Stimulated activated CD4-positive, alpha-beta T cell treated with anti-CD3 and anti-CD28 coated beads, Interleukin-1b, Interleukin-23, amount 100 ng/mL, for 48 hours (primary cell): ENCODE measurements at regions not wholly inside any gene's neighbourhood (a gene's known extent, or its start where the extent isn't known, plus 50 kb on each side); places are given as distances from the start of the nearest gene placed in this dataset.

ENCODE experiments used
- DNase-seq: peaks from one replicate; pipeline ENCODE4 v3.0.0-alpha.2; 2020

GRCh38 chr7:25399000-25399750 is 170.9 kb upstream of the NPVF start:
- DNase-seq = no peak

GRCh38 chr7:25402532-25402931 is 174.2 kb upstream of the NPVF start:
- DNase-seq = no peak

DNA sequence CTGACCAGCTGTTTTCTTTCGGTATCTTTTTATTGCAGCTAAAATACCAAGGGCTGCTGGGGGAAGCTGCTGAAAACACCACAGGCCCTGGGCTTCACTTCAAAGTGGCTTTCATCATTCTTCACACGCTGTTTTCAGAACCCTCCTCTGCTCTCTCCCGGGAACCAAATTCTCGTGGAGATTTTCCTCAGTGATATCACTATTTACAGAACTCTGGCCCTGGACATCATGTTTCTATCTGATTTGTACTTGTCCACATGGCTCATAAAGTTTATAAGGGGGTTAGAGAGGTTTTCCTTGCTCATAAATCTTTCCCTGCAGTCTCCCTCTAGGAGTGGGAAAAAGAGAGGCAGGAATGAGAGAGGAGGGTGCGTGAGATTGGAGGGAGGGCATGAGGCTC is 177.4 kb upstream of the NPVF start:
- no peak for DNase-seq

- DNase-seq = no peak
Observed at GRCh38 chr7:25407053-25407452, 178.8 kb upstream of the NPVF start.

DNA sequence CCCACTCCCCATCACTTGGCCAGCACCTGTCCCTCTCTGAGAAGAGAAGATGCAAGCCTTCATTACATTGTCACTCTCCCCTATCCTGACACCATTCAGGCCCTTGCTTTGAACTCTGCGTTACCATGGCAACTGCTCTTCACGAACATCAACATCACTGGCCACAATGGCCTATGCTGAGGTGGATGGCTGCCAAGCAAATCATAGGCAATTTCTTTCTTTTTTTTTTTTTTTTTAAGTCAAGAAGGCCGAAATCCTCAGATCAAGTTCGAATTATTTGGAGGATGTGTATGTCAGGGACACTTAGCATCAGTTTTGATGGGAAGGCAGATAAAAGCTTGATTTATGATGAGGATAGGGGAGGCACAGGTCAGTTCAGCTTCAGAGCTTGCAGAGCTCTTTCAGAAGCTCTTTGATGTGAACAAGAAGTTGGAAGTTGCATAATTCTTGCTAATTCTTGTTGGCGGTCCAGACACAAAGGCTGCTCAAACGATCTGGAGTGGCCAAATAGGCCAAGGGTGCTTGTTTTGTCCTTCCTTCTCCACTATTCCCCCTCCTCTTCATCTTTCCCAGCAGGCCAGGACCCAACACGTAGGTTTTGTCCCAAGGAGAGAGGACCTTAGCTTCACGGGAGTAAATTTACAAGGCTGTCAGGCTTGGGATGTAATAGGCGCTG is 179.9 kb upstream of the NPVF start:
- no peak for DNase-seq

DNA sequence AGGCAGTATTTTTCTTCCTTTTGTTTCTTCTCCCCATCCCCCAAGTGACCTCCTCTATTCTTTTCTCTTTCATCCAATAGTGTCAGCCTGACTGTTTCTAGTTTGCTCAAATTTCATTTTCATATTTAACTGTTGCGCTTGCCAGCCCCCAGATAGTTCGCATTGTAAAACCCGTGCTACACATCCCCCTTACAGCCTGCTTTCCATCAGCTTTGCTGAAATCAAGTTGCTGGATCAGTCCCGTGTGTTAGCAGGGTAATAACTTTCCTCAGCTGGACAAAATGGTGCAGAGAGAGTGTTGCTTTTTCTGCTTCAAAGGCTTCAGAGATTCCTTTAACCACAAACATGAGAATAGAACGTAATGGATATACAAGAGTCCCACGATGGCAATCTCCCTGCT is 180.6 kb upstream of the NPVF start:
- no peak for DNase-seq

DNA sequence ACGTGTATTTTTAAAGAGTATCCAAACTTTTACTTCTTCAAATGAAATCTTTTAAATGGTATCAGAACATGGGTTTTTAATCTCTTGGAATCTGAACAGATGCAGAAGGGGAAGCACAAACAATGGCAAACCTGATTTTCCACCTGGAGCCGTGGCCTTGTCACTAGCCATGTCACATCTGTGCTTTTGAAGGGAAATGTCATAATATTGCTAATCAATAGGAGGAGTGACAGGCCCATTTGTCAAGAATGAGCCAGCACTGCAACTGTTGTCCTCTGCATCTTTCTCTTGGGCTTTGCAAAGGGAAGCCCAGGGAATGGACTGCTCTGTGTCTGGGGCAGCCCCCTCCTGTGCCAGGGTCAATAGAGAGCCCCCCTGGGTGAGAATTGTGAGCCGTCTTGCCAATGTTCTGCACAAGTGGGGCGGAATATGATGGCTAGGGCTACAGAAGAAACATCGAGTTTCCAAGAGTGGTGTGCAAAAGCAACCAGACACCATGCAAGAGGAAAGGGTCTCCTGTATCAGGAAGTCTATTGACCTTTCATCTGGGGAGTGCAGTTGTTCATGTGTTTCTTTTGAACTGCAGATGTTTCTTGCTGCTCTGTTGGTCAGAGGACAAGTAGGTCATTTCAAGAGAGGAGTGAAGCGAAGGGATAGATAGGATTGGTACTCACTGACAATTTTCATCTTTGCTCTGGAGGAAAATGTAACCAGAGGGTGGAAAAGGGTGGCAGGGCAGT is 181.8 kb upstream of the NPVF start:
- no peak for DNase-seq

- DNase-seq = no peak
Observed at GRCh38 chr7:25420771-25421170, 192.5 kb upstream of the NPVF start.

DNA sequence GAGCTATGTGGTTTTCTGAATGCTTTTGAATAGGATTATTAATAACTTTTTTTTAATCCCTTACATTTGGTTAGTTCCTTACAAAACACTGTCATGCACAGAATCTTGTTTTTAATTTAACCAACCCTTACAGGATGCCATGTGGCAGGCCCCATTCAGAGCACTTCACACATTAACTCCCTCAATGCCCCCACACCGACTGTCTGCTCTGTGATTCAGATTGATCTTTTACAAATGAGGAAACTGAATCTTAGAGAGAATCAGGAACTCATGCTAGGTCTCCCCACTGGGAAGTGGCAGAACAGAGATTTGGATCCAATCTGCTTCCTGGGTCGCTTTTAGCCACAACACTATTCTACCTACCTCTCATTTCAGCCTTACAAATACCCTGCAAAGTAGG is 195.8 kb upstream of the NPVF start:
- no peak for DNase-seq

DNA sequence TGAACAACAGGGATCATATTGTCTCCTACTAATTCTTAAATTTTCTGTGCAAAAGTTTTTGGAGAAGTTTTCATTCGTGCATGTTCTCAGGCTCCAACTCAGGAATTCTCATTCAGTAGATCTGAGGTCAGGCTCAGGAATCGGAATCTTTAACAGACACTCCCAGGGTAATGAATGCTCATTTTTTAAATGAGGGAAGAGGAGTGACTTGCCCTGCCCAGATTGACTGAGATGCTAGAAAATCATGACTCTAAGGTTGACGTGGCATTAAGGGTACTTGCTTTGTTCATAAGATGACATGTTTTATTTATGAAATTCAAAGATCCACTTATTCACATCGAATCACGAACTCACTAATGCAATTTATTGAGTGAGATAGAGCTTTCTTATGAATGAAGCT is 196.6 kb upstream of the NPVF start:
- DNase-seq = no peak

DNA sequence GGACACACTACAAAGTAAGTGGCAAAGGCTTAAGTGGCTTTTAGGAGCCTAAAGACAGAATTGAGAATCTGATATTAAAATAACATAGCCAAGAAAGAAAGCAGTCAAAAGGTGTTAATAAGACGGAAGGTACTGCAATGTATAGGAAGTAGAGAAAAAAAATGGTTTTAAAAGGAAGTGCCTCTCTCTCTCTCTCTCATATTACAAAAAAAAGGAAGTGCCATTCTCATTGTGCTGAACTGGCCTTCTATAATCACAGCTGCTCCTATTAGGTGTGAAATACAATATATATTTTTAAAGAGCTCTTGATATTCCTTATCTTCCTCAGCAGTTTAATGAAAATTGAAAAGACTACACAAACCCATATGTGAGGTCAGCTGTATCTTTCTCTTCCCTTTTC is 199.4 kb upstream of the NPVF start:
- DNase-seq = no peak

GRCh38 chr7:25429731-25430130 is 201.4 kb upstream of the NPVF start:
- no peak for DNase-seq

DNA sequence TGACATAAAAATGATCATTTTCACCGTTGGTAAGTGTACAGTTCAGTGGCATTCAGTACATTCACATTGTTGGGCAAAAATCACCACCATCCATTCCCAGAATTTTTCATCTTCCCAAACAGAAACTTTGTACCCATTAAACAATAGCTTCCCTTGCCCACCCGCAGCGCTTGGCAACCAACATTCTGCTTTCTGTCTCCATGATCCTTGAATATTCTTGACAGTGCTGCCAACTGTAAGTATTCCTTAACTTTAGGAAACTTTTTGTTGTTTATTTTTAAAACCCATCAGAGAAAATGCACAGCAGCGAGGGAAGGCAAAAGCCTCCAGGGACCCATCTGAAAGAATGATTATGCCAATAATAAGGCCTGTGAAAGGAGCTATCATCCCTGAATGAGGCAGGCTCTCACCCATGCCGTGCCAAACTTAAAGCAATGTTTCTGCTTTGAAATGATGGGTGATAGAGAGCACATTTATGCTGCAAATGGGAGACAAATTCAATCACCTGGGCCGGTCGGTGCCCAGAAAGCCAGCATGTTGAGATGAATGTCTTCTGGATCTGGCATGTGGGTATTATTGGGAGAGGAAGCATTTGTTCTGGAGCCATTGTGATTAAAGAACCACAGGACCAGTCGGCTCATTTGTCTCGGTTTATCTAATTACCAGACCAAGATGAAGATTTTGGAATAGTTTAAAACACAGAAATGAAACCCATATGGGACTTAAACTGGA is 202.1 kb upstream of the NPVF start:
- DNase-seq = no peak

- DNase-seq = no peak
Observed at GRCh38 chr7:25431956-25432450, 203.7 kb upstream of the NPVF start.

DNA sequence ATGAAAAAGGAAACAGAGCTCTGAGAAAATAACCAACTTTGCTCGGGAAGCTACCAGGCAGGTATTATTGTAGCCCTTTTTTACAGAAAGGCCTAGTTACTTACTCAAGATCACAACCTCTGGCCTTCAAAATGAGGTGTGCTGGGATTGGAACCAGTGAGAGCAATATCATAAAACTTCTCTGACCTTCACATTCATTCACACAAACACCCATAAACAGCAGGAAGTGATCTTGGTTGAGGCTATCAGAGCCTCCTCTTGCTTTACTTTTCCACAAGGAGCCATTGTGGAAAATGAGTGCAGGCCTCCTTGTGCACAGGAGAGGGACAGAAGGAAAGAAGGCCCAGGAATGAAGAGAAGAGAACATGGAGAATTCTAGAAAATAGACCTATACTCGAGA is 204.5 kb upstream of the NPVF start:
- DNase-seq = no peak

- no peak for DNase-seq
Observed at GRCh38 chr7:25436413-25436812, 208.1 kb upstream of the NPVF start.

DNA sequence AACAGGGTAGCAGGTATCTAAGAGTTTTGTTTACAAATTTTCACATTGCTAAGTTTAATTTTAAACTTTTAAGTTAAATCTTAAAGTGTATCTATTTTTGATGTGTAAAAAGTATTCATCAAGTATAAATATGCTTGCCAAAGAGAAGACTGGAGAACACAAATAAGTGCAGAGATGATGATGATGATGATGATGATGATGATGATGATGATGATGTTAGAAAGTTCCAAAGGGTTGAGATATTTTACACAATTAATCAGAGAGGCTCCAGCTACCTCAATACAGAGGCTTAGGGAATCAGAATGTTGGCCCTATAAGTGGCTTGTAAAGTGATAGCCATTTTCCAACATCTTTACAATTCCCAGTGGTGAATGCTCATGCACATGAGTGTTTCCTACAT is 209.0 kb upstream of the NPVF start:
- DNase-seq = no peak

- DNase-seq = no peak
Observed at GRCh38 chr7:25444991-25445390, 216.7 kb upstream of the NPVF start.

DNA sequence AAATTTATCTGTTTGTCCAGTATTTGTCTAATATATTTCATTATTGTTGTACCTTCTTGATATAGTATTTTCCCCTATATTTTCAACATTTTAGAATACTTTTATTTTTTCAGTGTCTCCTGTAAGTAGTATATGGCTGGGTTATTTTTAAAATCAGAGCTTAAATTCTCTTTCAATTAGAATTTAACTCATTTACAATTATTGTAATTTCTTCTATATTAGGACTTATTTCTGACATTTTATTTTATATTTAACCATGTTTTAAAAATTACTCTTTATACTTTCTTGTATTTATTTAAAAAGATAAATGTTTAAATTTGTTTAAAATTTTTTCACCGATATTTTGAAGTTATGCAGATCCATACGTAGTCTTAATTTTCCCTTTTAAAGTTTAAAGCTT is 220.0 kb upstream of the NPVF start:
- no peak for DNase-seq

GRCh38 chr7:25454020-25454419 is 225.7 kb upstream of the NPVF start:
- no peak for DNase-seq

- DNase-seq = no peak
Observed at GRCh38 chr7:25454562-25455041, 226.3 kb upstream of the NPVF start.

DNA sequence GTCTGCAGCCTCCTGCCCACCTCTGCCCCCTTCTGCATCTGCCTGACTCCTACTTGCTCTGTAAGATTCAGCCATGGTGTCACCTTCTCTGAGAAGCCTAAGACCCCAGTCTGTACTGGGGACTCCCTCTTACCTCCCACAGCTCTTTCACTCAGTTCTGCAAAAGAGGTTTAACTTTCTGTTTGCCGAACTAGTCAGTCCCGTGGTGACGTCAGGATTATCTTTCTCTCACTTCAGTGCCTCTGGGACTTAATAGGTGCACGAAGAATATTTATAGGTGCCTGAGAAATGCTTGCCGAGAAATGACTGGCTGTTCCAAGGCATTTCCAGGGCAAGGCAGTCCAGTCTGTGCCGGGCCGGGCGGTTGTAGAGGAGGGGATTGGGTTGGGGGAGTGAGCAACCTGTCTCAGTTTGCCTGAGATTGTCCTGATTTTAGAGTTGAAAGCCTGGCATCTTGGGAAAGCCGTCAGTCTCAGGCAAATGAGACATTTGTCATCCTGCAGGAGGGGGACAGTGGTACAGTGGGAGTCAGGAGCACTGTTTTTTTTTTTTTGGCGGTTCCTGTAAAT is 227.5 kb upstream of the NPVF start:
- DNase-seq = no peak
